ENCODE measurements at regions not wholly inside any gene's neighbourhood (a gene's known extent, or its start where the extent isn't known, plus 50 kb on each side); places are given as distances from the start of the nearest gene placed in this dataset.

DNA sequence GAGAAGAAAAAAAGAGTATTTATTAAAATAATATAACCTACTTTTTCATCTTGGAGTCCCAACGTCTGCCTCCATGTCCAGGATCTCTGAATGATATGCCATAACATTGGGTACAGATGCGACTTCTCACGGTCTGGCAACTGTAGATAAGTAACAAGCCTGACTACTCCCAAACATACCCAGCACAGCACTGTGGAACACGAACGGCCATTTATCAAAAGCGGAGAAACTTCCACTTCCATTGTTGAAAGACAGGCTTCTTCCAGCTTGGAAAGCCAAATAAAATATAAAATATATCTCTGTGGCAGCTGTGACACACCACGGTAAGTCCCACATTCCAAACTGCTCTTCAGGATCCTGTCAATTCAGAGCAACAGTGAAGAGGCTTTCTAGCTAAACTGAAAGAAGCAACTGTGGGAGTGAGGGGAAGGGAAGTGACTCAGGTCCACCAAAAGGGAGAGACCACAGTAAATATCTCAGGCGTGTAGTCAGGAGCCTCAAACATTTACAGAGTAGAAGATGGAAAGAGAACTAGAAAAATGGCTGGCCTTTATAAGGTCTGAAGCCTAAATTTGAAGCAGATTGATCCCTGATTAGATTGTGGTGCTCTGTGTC, 331.7 kb downstream of the LIG4 start:
- Mint-ChIP-seq H3K4me3 (no peak overlapping the region), H3K9me3 (peaks cover 14% of the 10 kb centered on the region), H3K27me3 (ENCODE audit: low read depth) (no peaks in the 10 kb centered on the region), H3K4me1 (no peaks in the 10 kb centered on the region), H3K27ac (ENCODE audit: unreplicated experiment) (no peak overlapping the region), H3K36me3 (ENCODE audit: low read depth) (no peaks in the 10 kb centered on the region)
- no peak for DNase-seq (ENCODE audit: low read depth, low spot score)
- TF ChIP-seq, protein P1, sequence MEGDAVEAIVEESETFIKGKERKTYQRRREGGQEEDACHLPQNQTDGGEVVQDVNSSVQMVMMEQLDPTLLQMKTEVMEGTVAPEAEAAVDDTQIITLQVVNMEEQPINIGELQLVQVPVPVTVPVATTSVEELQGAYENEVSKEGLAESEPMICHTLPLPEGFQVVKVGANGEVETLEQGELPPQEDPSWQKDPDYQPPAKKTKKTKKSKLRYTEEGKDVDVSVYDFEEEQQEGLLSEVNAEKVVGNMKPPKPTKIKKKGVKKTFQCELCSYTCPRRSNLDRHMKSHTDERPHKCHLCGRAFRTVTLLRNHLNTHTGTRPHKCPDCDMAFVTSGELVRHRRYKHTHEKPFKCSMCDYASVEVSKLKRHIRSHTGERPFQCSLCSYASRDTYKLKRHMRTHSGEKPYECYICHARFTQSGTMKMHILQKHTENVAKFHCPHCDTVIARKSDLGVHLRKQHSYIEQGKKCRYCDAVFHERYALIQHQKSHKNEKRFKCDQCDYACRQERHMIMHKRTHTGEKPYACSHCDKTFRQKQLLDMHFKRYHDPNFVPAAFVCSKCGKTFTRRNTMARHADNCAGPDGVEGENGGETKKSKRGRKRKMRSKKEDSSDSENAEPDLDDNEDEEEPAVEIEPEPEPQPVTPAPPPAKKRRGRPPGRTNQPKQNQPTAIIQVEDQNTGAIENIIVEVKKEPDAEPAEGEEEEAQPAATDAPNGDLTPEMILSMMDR (conservative IDR thresholded peaks at IDR 0.05), result no peak

DNA sequence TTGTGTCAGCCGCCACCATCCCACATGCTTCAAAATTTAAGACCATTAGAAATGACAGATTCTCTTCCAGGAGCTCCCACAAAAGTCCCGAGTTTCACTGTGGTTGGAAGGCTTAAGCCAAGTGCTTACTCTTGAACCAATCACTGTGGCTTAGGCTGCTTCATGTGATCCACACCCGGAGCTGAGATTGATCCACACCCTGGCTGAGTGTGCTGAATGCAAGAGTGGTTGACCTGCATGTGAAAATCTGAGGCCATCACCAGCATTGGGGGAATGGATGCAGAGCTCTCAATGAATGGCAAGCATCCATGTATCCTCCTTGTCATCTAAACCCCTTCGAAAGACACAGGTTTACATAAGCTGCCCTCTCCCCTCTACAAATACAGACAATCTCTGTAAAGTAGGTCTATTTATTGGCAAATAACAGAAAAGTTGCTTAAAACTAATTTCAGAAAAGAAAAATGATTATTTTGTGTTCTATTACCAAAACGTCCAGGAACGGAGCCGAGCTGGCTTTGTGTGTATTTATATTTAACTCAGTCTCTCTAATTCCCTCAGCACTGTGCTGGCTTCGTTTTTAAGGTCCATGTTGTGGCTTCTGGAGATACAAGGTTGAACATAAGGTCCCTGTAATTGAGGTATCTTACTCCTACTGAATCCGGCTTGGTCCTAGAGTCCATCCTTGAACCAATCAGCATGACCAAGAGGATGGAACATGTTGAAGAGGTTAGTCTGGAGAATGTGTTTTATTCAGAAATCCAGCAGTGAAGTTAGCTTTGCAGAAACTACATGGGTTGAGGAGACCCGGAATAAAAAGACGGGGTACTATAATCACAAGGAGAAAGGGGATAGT, 332.4 kb downstream of the LIG4 start:
- Mint-ChIP-seq H3K36me3 (ENCODE audit: low read depth) (no peaks in the 10 kb centered on the region), H3K4me1 (no peaks in the 10 kb centered on the region), H3K9me3 (peaks cover 10% of the 10 kb centered on the region), H3K27ac (ENCODE audit: unreplicated experiment) (no peak overlapping the region), H3K27me3 (ENCODE audit: low read depth) (peaks cover 5% of the 10 kb centered on the region), H3K4me3 (no peak overlapping the region)
- no peak for DNase-seq (ENCODE audit: low read depth, low spot score)
- TF ChIP-seq, protein P1 (conservative IDR thresholded peaks at IDR 0.05), result no peak

DNA sequence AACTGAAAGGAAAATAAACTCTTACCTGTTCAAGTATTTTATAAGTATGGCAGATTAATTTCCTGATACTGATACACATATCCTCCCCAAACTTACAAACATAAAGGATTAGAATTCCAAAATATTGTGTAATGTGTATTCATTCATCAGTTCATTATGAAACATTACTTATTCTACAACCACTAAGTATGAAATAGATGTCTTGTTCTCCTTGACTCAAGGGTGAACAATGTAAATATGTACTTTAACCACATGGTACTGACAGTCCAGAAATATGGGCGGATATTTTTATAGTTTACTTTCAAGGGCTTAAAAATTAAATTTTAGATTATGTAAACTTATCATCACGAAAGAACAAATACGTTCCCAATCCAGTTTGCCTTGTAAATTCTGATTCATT, 334.0 kb downstream of the LIG4 start:
- Mint-ChIP-seq H3K4me3 (no peak overlapping the region), H3K36me3 (ENCODE audit: low read depth) (no peaks in the 10 kb centered on the region), H3K9me3 (peaks cover 7% of the 10 kb centered on the region), H3K27me3 (ENCODE audit: low read depth) (peaks cover 5% of the 10 kb centered on the region), H3K4me1 (no peaks in the 10 kb centered on the region), H3K27ac (ENCODE audit: unreplicated experiment) (no peak overlapping the region)
- no peak for DNase-seq (ENCODE audit: low read depth, low spot score)
- TF ChIP-seq, protein P1 (conservative IDR thresholded peaks at IDR 0.05), result no peak

DNA sequence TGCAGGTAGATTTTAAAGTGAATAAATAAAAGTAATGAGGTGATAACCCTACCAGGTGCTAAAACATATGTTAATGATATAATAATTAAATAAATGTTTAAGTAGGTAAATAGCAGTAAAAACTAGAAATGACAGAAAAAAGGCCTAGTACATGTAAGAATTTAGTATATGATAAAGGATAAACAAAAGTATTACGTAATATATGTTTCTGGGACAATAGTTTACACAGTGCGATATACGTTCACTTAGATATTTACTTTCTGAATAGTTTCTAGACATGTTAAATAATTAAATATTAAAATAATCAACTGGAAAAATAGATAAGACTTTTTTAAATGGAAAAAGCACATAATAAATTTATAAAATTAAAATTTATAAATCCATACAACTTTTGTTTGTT, 340.9 kb downstream of the LIG4 start:
- TF ChIP-seq, protein P1 (conservative IDR thresholded peaks at IDR 0.05), result no peak
- no peak for DNase-seq (ENCODE audit: low read depth, low spot score)
- no peak overlapping the region for H3K4me3 Mint-ChIP-seq
- no peaks in the 10 kb centered on the region for H3K9me3 Mint-ChIP-seq
- no peaks in the 10 kb centered on the region for H3K36me3 Mint-ChIP-seq (ENCODE audit: low read depth)
- no peak overlapping the region for H3K27ac Mint-ChIP-seq (ENCODE audit: unreplicated experiment)
- no peaks in the 10 kb centered on the region for H3K4me1 Mint-ChIP-seq
- H3K27me3 Mint-ChIP-seq (ENCODE audit: low read depth), result peaks cover 28% of the 10 kb centered on the region

DNA sequence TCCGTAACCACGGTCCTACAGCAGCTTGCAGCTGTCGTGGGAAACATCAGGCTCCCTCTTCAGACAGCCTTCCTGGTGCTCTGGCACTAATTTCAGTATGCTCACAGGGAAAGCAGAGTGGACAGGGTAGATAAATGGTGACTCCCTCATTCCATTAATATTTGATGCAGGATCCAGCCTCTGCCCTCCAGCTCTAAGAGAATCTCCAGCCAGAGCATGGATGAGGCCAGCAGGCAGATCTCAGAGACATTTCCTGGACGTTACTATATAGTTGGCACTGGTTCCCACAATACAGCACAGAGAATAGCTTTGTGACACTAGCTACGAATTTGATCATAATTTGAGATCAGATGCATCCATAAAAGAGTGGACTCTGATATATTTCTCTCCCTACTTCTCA, 341.4 kb downstream of the LIG4 start:
- Mint-ChIP-seq H3K36me3 (ENCODE audit: low read depth) (no peaks in the 10 kb centered on the region), H3K27me3 (ENCODE audit: low read depth) (peaks cover 33% of the 10 kb centered on the region), H3K4me3 (no peak overlapping the region), H3K27ac (ENCODE audit: unreplicated experiment) (no peak overlapping the region), H3K4me1 (no peaks in the 10 kb centered on the region), H3K9me3 (no peaks in the 10 kb centered on the region)
- no peak for DNase-seq (ENCODE audit: low read depth, low spot score)
- TF ChIP-seq, protein P1 (conservative IDR thresholded peaks at IDR 0.05), result no peak

Data from neural crest cell (in vitro differentiated cells).